ACC112 (cell line): ENCODE measurements at regions not wholly inside any gene's neighbourhood (a gene's known extent, or its start where the extent isn't known, plus 50 kb on each side); places are given as distances from the start of the nearest gene placed in this dataset.
"Not testable (repeated sequence)": the region's sequence is repeated elsewhere in the genome, so short reads cannot be mapped to it uniquely, and the experiment has no call there.

Experiments used
- H2AFZ ChIP-seq: fragments of 200-600 bp; sonication (generic); one replicate; pipeline ENCODE4 v1.6.0; 2017; ENCODE audit warnings: antibody characterized with exemption, low read length; ENCODE audit not compliant: unreplicated experiment
- H3K27ac ChIP-seq: fragments of 200-600 bp; sonication (generic); 2 replicates; pipeline ENCODE4 v1.5.1; 2014; ENCODE audit warnings: low read depth, mild to moderate bottlenecking, antibody characterized with exemption, low read length, moderate library complexity
- H3K27me3 ChIP-seq: fragments of 200-600 bp; sonication (generic); 2 replicates; pipeline ENCODE4 v1.6.1; 2014; ENCODE audit warnings: mild to moderate bottlenecking, antibody characterized with exemption, low read length, moderate library complexity, mixed read lengths; ENCODE audit not compliant: insufficient read depth
- H3K36me3 ChIP-seq: fragments of 200-600 bp; sonication (generic); 2 replicates; pipeline ENCODE4 v1.6.1; 2016; ENCODE audit warnings: mild to moderate bottlenecking, antibody characterized with exemption, low read length, moderate library complexity, mixed read lengths; ENCODE audit not compliant: insufficient read depth
- H3K4me1 ChIP-seq: fragments of 200-600 bp; sonication (generic); one replicate; pipeline ENCODE4 v1.6.1; 2016; ENCODE audit warnings: low read length, mixed read lengths; ENCODE audit not compliant: insufficient read depth, unreplicated experiment, control insufficient read depth
- H3K4me3 ChIP-seq: fragments of 200-600 bp; sonication (generic); 2 replicates; pipeline ENCODE4 v1.5.1; 2014; ENCODE audit warnings: mild to moderate bottlenecking, low read depth, low read length
- H3K79me2 ChIP-seq: fragments of 200-600 bp; sonication (generic); one replicate; pipeline ENCODE4 v1.6.0; 2016; ENCODE audit warnings: low read length; ENCODE audit not compliant: control insufficient read depth, unreplicated experiment, insufficient read depth

DNA sequence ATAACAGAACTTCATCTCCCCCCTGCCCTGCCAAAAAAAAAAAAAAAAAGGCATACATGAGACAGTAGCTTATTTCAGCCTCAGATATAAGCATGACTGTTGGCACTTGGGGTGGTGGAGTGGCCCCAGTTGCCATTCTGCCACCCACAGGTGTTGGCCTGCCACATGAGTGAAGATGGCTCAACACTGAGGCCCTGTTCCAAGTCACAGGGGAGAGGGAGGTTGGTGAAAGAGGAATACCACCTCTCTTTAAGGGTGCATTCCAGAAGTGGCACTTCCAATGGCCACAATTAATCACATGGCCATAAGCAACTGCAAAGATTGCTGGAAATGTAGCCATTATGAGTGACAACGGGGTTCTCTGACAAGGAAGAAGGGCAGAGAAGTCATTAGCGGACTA lies 61.9 kb upstream of the JARID2 start:
- H3K4me1 ChIP-seq, result no peaks in the 10 kb centered on the region
- H3K36me3 ChIP-seq, result no peaks in the 10 kb centered on the region
- H2AFZ ChIP-seq, result no peak overlapping the region
- no peak overlapping the region for H3K27ac ChIP-seq
- H3K4me3 ChIP-seq, result no peak overlapping the region
- H3K79me2 ChIP-seq, result no peaks in the 10 kb centered on the region
- no peaks in the 10 kb centered on the region for H3K27me3 ChIP-seq

DNA sequence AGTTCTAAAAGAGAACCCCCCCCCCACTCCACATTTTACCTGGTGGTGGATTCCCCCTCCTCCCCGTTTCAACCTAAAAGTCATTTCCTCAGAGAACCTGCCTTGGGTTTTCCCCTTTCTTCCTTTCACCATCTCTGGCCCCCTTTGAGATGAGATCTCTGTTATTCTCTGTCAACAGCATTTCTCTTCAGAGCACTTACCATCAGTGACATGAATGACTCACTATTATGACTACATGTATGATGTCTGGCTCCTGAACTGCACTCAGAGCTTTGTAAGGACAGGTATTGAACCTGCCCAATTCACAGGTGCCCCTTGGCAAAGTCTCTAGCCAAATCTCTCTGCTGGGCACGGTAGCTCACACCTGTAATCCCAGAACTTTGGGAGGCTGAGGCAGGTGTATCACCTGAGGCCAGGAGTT lies 61.4 kb upstream of the JARID2 start:
- no peak overlapping the region for H3K27ac ChIP-seq
- no peaks in the 10 kb centered on the region for H3K36me3 ChIP-seq
- H3K4me1 ChIP-seq, result no peaks in the 10 kb centered on the region

DNA sequence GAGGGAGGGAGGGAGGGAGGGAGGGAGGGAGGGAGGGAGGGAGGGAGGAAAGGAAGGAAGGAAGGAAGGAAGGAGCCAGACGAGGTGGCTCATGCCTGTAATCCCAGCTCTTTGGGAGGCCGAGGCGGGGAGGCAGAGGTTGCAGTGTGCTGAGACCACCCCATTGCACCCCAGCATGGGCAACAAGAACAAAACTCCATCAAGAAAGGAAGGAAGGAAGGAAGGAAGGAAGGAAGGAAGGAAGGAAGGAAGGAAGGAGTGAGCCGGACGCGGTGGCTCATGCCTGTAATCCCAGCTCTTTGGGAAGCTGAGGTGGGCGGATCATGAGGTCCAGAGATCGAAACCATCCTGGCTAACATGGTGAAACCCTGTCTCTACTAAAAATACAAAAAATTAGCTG lies 60.8 kb upstream of the JARID2 start:
- not testable (repeated sequence) for H3K27me3 ChIP-seq, H2AFZ ChIP-seq, H3K4me1 ChIP-seq, H3K36me3 ChIP-seq, H3K27ac ChIP-seq, H3K4me3 ChIP-seq, H3K79me2 ChIP-seq

More for the DNA sequence above, 61.4 kb upstream of the JARID2 start:
- H3K27me3 ChIP-seq, result no peaks in the 10 kb centered on the region
- H3K4me3 ChIP-seq, result no peak overlapping the region
- H3K79me2 ChIP-seq, result no peaks in the 10 kb centered on the region
- no peak overlapping the region for H2AFZ ChIP-seq

DNA sequence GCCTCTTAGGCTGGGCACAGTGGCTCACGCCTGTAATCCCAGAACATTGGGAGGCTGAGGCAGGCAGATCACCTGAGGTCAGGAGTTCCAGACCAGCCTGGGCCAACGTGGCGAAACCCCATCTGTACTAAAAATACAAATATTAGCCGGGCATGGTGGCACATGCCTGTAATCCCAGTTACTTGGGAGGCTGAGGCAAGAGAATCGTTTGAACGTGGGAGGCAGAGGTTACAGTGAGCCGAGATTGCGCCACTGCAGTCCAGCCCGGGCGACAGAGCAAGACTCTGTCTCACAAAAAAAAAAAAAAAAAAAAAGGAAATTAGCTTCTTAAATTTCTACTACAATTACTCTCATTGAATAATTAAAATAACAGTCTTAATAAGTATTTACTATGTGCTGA lies 52.4 kb upstream of the JARID2 start:
- H3K4me3 ChIP-seq, H3K27me3 ChIP-seq, H3K79me2 ChIP-seq, H3K4me1 ChIP-seq, H3K36me3 ChIP-seq, H3K27ac ChIP-seq, H2AFZ ChIP-seq: not testable (repeated sequence)

DNA sequence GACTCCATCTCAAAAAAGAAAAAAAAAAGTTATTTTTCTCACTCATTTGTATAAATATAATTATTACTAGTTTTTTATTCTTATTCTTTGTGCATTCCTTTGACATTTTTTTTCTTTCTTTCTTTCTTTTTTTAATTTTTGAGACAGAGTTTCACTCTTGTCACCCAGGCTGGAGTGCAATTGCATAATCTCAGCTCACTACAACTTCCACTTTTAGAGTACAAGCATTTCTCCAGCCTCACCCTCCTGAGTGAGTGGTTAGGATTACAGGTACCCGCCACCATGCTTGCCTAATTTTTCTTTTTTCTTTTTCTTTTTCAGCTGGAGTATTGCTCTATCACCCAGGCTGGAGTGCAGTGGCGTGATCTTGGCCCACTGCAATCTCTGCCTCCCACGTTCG lies 51.4 kb upstream of the JARID2 start:
- no peaks in the 10 kb centered on the region for H3K4me1 ChIP-seq
- no peak overlapping the region for H2AFZ ChIP-seq
- no peaks in the 10 kb centered on the region for H3K36me3 ChIP-seq
- H3K27me3 ChIP-seq, result no peaks in the 10 kb centered on the region
- H3K4me3 ChIP-seq, result no peak overlapping the region
- no peak overlapping the region for H3K27ac ChIP-seq
- H3K79me2 ChIP-seq, result no peaks in the 10 kb centered on the region
